Mesendoderm (in vitro differentiated cells): ENCODE measurements at regions not wholly inside any gene's neighbourhood (a gene's known extent, or its start where the extent isn't known, plus 50 kb on each side); places are given as distances from the start of the nearest gene placed in this dataset.
"Not testable (repeated sequence)": the region's sequence is repeated elsewhere in the genome, so short reads cannot be mapped to it uniquely, and the experiment has no call there.

Experiments
- DNase-seq: peaks from one replicate; pipeline ENCODE4 v3.0.0; 2013
- H2AK5ac ChIP-seq: 2 replicates; pipeline ENCODE4 v1.6.1; 2013; ENCODE audit warnings: low read length, inconsistent platforms
- H2BK120ac ChIP-seq: 2 replicates; pipeline ENCODE4 v1.6.1; 2013; ENCODE audit warnings: low read depth, mild to moderate bottlenecking, low read length, moderate library complexity, mixed read lengths
- H2BK15ac ChIP-seq: replicated peaks from 2 replicates; pipeline ENCODE4 v1.6.1; 2013; ENCODE audit warnings: low read depth, mild to moderate bottlenecking, moderate library complexity
- H2BK5ac ChIP-seq: 2 replicates; pipeline ENCODE4 v1.6.1; 2013; ENCODE audit warnings: low read length, inconsistent platforms
- H3K18ac ChIP-seq: 2 replicates; pipeline ENCODE4 v1.6.1; 2013; ENCODE audit warnings: mild to moderate bottlenecking, low read length, mixed read lengths
- H3K23ac ChIP-seq: one replicate; pipeline ENCODE4 v1.6.1; 2013; ENCODE audit warnings: low read length
- H3K27ac ChIP-seq: 2 replicates; pipeline ENCODE4 v1.5.1; 2013; ENCODE audit warnings: low read depth, mild to moderate bottlenecking, inconsistent platforms, low read length, moderate library complexity
- H3K27me3 ChIP-seq: 2 replicates; pipeline ENCODE4 v1.6.1; 2013; ENCODE audit warnings: low read length, control low read depth, mild to moderate bottlenecking, inconsistent platforms; ENCODE audit not compliant: insufficient read depth, poor library complexity
- H3K36me3 ChIP-seq: 2 replicates; pipeline ENCODE4 v1.6.1; 2013; ENCODE audit warnings: low read length, inconsistent platforms; ENCODE audit not compliant: control insufficient read depth, insufficient read depth
- H3K4ac ChIP-seq: one replicate; pipeline ENCODE4 v1.6.1; 2013; ENCODE audit warnings: low read depth, mild to moderate bottlenecking, low read length, moderate library complexity
- H3K4me1 ChIP-seq: 2 replicates; pipeline ENCODE4 v1.6.1; 2013; ENCODE audit warnings: low read depth, low read length, inconsistent platforms; ENCODE audit not compliant: control insufficient read depth
- H3K4me2 ChIP-seq: 2 replicates; pipeline ENCODE4 v1.6.1; 2013; ENCODE audit warnings: low read length
- H3K4me3 ChIP-seq: 2 replicates; pipeline ENCODE4 v1.5.1; 2013; ENCODE audit warnings: mild to moderate bottlenecking, low read length
- H3K56ac ChIP-seq: one replicate; pipeline ENCODE4 v1.6.1; 2013; ENCODE audit warnings: low read length
- H3K79me1 ChIP-seq: 2 replicates; pipeline ENCODE4 v1.6.1; 2013; ENCODE audit warnings: low read length, inconsistent platforms
- H3K79me2 ChIP-seq: 2 replicates; pipeline ENCODE4 v1.6.1; 2013; ENCODE audit warnings: mild to moderate bottlenecking, low read length; ENCODE audit not compliant: control insufficient read depth, insufficient read depth
- H3K9ac ChIP-seq: 2 replicates; pipeline ENCODE4 v1.6.1; 2013; ENCODE audit warnings: low read length, inconsistent platforms
- H4K5ac ChIP-seq: one replicate; pipeline ENCODE4 v1.6.1; 2013; ENCODE audit warnings: low read length
- H4K8ac ChIP-seq: one replicate; pipeline ENCODE4 v1.6.1; 2013; ENCODE audit warnings: low read depth, mild to moderate bottlenecking, control low read depth, low read length, moderate library complexity
- WGBS: extraction: QIAGEN DNeasy Blood & Tissue Kit; methylation state at CpG from one replicate; pipeline ENCODE4 v1.1.7; 2013; ENCODE audit warnings: low lambda C conversion rate, missing lambda C conversion rate; ENCODE audit not compliant: insufficient coverage; ENCODE audit errors: extremely low coverage; 5-methylcytosine and 5-hydroxymethylcytosine counted together

DNA sequence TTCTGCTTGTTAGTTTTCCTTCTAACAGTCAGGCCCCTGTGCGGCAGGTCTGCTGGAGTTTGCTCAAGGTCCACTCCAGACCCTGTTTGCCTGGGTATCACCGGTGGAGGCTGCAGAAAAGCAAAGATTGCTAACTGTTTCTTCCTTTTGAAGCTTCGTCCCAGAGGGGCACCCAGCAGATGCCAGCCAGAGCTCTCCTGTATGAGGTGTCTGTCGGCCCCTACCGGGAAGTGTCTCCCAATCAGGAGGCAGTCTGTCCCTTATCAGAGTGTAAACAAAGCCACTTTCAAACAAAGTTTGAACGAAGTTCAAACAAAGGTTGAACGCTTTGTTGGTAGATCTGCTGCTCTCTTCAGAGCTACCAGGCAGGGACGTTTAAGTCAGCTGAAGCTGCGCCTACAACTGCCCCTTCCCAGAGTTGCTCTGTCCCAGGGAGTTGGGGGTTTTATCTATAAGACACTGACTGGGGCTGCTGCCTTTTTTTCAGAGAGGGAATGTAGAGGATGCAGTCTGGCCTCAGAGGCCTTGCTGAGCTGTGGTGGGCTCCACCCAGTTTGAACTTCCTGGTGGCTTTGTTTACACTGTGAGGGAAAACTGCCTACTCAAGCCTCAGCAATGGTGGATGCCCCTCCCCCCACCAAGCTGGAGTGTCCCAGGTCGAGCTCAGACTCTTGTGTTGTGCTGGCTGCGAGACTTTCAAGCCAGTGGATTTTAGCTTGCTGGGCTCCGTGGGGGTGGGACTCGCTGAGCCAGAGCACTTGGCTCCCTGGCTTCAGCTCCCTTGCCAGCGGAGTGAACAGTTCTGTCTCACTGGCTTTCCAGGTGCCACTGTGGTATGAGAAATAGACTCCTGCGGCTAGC is 401.8 kb downstream of the SRGAP2C start:
- no peaks in the 10 kb centered on the region for H3K79me1 ChIP-seq
- H3K4me2 ChIP-seq: no peak overlapping the region
- H3K36me3 ChIP-seq: no peaks in the 10 kb centered on the region
- H2AK5ac ChIP-seq: no peak overlapping the region
- H3K23ac ChIP-seq: no peak overlapping the region
- no CpG with 5 or more reads among the region's 15 CpGs for WGBS
- DNase-seq: peak; percentile 79
- no peaks in the 10 kb centered on the region for H3K79me2 ChIP-seq
- peak overlapping the region; percentile 17 for H3K4ac ChIP-seq
- H4K8ac ChIP-seq: no peak overlapping the region
- H3K18ac ChIP-seq: peak overlapping the region; percentile 44
- no peak overlapping the region for H2BK15ac ChIP-seq
- H2BK120ac ChIP-seq: no peak overlapping the region
- no peak overlapping the region for H4K5ac ChIP-seq
- peak overlapping the region; percentile 65 for H3K56ac ChIP-seq
- H2BK5ac ChIP-seq: no peak overlapping the region
- H3K27ac ChIP-seq: no peak overlapping the region
- peaks cover 2% of the 10 kb centered on the region for H3K4me1 ChIP-seq
- no peak overlapping the region for H3K4me3 ChIP-seq
- H3K9ac ChIP-seq: no peak overlapping the region
- H3K27me3 ChIP-seq: no peaks in the 10 kb centered on the region

DNA sequence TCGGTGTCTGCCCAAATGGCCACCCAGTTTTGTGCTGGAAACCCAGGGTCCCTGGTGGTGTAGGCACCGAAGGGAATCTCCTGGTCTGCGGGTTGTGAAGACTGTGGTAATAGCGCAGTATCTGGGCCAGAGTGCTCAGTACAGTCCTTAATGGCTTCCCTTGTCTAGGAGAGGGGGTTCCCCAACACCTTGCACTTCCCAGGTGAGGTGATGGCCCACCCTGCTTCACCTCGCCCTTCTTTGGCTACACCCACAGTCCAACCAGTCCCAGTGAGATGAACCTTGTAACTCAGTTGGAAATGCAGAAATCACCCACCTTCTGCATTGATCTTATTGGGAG is 402.4 kb downstream of the SRGAP2C start:
- Histone ChIP-seq H2BK5ac (no peak overlapping the region), H3K23ac (no peak overlapping the region), H3K36me3 (no peaks in the 10 kb centered on the region), H3K4me2 (no peak overlapping the region), H3K4ac (peak overlapping the region; percentile 17), H3K79me2 (no peaks in the 10 kb centered on the region), H3K27me3 (no peaks in the 10 kb centered on the region), H3K4me3 (no peak overlapping the region), H3K56ac (peak overlapping the region; percentile 65), H2BK120ac (no peak overlapping the region), H4K8ac (no peak overlapping the region), H3K9ac (no peak overlapping the region), H2BK15ac (no peak overlapping the region), H4K5ac (no peak overlapping the region), H3K4me1 (peaks cover 2% of the 10 kb centered on the region), H3K79me1 (no peaks in the 10 kb centered on the region), H3K27ac (no peak overlapping the region), H3K18ac (peak overlapping the region; percentile 44), H2AK5ac (no peak overlapping the region)
- WGBS: no CpG with 5 or more reads among the region's 5 CpGs
- DNase-seq: no peak

DNA sequence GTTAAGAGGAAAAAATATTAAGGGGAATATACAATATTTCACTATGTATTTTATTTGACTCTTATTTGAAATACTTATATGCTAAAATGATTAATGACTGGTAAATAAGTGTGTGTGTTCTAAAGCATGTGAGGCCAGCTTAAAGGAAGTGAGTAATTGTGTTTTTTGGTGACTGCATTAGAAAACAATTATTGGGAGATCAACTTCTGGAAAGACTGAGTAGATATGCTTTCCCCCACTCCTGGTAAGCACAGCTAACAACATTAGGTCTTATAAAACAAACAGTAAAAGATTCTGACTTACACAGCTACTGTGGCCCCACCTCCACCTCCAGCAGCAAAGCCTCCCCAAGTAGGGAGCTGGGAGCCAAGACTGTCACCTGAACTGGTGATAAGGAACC is 403.0 kb downstream of the SRGAP2C start:
- Histone ChIP-seq H3K4me2 (no peak overlapping the region), H4K5ac (no peak overlapping the region), H3K9ac (no peak overlapping the region), H3K79me2 (no peaks in the 10 kb centered on the region), H2BK5ac (no peak overlapping the region), H3K36me3 (no peaks in the 10 kb centered on the region), H3K27me3 (no peaks in the 10 kb centered on the region), H3K4ac (no peak overlapping the region), H3K79me1 (no peaks in the 10 kb centered on the region), H2BK15ac (no peak overlapping the region), H2BK120ac (no peak overlapping the region), H2AK5ac (no peak overlapping the region), H3K4me1 (peaks cover 2% of the 10 kb centered on the region), H3K27ac (no peak overlapping the region), H3K23ac (no peak overlapping the region), H3K4me3 (no peak overlapping the region), H3K56ac (no peak overlapping the region), H4K8ac (no peak overlapping the region), H3K18ac (no peak overlapping the region)
- no peak for DNase-seq

DNA sequence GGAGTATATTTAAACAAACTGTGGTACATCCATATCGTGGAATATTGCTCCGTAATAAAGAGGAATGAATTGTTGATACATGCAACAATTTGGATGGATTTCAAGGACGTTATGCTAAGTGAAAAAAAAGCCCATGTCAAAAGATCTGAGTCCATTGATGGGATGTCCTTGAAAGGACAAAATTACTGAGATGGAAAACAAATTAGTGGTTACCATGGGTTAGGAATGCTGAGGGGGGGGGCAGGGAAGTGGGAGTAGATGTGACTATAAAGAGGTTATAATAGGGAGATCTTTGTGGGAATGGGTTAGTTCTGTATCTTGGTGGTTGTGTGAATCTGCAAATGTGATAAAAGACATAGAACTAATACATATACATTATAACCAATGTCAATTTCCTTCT is 409.3 kb downstream of the SRGAP2C start:
- H3K27me3 ChIP-seq: no peaks in the 10 kb centered on the region
- H2BK5ac ChIP-seq: no peak overlapping the region
- no peak overlapping the region for H3K4ac ChIP-seq
- no peak overlapping the region for H3K56ac ChIP-seq
- no peak overlapping the region for H3K18ac ChIP-seq
- H3K27ac ChIP-seq: no peak overlapping the region
- H3K79me1 ChIP-seq: no peaks in the 10 kb centered on the region
- H3K36me3 ChIP-seq: no peaks in the 10 kb centered on the region
- H3K4me1 ChIP-seq: no peaks in the 10 kb centered on the region
- no peak overlapping the region for H4K8ac ChIP-seq
- no peak overlapping the region for H3K4me3 ChIP-seq
- no peak overlapping the region for H2AK5ac ChIP-seq
- H3K23ac ChIP-seq: no peak overlapping the region
- no peak overlapping the region for H2BK15ac ChIP-seq
- no peak overlapping the region for H4K5ac ChIP-seq
- H2BK120ac ChIP-seq: no peak overlapping the region
- WGBS: no CpG with 5 or more reads among the region's 3 CpGs
- no peak overlapping the region for H3K9ac ChIP-seq
- H3K79me2 ChIP-seq: no peaks in the 10 kb centered on the region
- no peak overlapping the region for H3K4me2 ChIP-seq
- DNase-seq: no peak

DNA sequence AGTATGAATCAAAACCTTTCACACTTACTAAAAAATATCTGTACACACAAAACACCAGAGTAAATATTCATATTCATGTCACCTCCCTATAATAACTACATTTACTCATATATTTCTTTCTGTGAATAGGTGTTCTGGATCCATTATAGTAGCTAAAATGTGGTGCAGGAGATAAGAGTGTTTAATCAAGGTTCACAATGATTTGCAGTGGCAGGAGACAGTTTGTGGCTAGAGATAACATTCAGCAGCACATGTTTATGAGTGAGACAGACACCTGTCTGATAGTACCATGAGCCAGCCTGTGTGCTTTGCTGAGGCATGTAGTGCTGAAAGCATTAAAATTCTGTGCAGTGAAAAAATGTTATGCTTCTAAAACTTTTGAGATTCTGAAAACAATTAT is 410.3 kb downstream of the SRGAP2C start:
- no peak for DNase-seq
- Histone ChIP-seq H2BK15ac (no peak overlapping the region), H4K5ac (no peak overlapping the region), H3K27me3 (no peaks in the 10 kb centered on the region), H3K4ac (no peak overlapping the region), H3K27ac (no peak overlapping the region), H3K4me1 (no peaks in the 10 kb centered on the region), H3K79me1 (no peaks in the 10 kb centered on the region), H2BK5ac (no peak overlapping the region), H3K4me3 (no peak overlapping the region), H3K9ac (no peak overlapping the region), H4K8ac (no peak overlapping the region), H3K18ac (no peak overlapping the region), H2BK120ac (no peak overlapping the region), H2AK5ac (no peak overlapping the region), H3K36me3 (no peaks in the 10 kb centered on the region), H3K79me2 (no peaks in the 10 kb centered on the region), H3K23ac (no peak overlapping the region), H3K56ac (no peak overlapping the region), H3K4me2 (no peak overlapping the region)

DNA sequence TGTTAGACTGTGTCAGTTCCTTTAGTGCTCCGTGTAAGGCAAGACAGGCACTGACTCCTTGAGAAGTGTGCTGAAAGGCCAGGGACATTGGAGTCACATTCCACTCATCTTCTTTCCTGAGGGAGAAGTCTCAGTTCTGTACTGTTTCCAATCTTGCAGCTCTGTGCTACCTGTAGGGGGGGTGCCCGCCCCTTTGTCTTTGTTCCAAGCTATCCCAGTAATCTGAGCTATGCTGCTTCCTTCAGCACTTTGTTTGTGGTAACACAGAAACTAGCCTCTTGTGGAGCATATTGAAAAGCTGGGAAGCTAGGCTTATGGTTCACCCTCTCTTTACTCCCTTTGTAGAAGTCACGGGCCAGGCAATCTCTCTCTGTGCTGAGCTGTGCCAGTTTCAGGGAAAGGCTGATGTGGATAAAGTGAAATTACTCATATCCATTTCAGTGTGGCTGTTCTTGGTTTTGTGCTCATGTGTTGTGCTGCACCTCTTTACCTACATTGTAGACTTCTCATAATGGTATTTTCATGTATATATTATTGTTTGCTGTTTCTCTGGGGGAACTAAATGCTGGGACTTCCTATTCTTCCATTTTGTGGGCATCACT is 420.2 kb downstream of the SRGAP2C start:
- H2BK120ac ChIP-seq, H4K8ac ChIP-seq, H2BK5ac ChIP-seq, H3K4me2 ChIP-seq, H3K23ac ChIP-seq, H3K4me3 ChIP-seq, H3K56ac ChIP-seq, H3K18ac ChIP-seq, H3K36me3 ChIP-seq, H3K9ac ChIP-seq, H3K27ac ChIP-seq, H3K4me1 ChIP-seq, H2AK5ac ChIP-seq, H3K27me3 ChIP-seq, H3K4ac ChIP-seq, H4K5ac ChIP-seq, DNase-seq, H2BK15ac ChIP-seq, H3K79me1 ChIP-seq, H3K79me2 ChIP-seq: not testable (repeated sequence)
- no CpG with 5 or more reads among the region's 3 CpGs for WGBS
